ENCODE measurements at regions not wholly inside any gene's neighbourhood (a gene's known extent, or its start where the extent isn't known, plus 50 kb on each side); places are given as distances from the start of the nearest gene placed in this dataset.

DNA sequence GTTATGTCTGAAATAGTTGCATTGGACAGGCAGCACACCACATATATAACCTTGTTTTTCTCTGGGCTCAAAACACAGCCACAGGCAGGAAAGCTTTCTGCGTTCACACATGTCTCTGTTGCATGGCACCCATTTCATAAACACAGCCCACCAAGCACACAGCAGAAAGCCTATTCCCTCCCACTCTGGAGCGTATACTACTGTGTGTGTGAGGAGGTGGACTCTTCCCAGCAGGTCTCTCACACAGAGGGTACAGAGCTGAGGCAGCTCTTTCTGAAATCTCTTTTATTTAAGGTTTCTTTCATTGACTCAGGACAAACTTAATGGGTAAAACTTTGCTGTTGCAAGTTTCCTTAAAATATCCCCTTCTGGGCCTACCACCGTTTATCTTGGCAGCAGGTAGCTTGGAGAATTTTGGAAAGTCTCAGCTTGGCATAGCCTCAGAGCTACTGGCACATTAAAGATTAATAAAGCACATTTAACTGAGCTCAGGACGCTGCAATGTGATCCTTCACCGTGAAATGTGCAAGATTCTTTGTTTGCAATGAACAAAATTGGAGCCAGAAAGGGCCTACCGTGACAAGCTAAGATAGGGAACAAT lies 105.1 kb upstream of the NCKAP5 start:
- ChIA-PET RAD21 (ENCODE audit: unreplicated experiment) (no interaction called here), SMC1A (ENCODE audit: uncharacterized antibody, unreplicated experiment) (interaction anchor here (0.9 kb wide), 1 partner anchor 53 kb away, joined by 3 read pairs; no protein-coding TSS in a partner anchor), CTCF (no interaction called here), POLR2A (no interaction called here)
- H3K4me2 ChIP-seq (ENCODE audit: control insufficient read depth, insufficient read depth) = no peak overlapping the region
- H3K4me1 ChIP-seq (ENCODE audit: control insufficient read depth, insufficient read depth, low read length) = no peaks in the 10 kb centered on the region
- no peak for ATAC-seq
- no peaks in the 10 kb centered on the region for H3K9me3 ChIP-seq (replicated peaks; ENCODE audit: control insufficient read depth, insufficient read depth, low read length)
- no peak overlapping the region for H3K4me3 ChIP-seq
- H4K20me1 ChIP-seq (ENCODE audit: control insufficient read depth, insufficient read depth) = no peaks in the 10 kb centered on the region
- intact Hi-C loops (cut with micrococcal nuclease; ENCODE audit: unreplicated experiment) (no loop called here), in situ Hi-C loops (cut with MboI) (no loop called here)
- H3K79me2 ChIP-seq (ENCODE audit: control insufficient read depth, insufficient read depth, low read length) = no peaks in the 10 kb centered on the region
- no TSS peak for BruUV-seq (replicated peaks)
- H3K9ac ChIP-seq (ENCODE audit: control insufficient read depth, insufficient read depth, low read length) = no peak overlapping the region
- no peak for TF ChIP-seq NFYB (IDR thresholded peaks at IDR 0.05; ENCODE audit: insufficient read depth, low read depth, low read length)
- TF ChIP-seq KAT2A (conservative IDR thresholded peaks at IDR 0.05; ENCODE audit: control insufficient read depth, low read depth, low read length) = no peak
- TF ChIP-seq, protein P1, sequence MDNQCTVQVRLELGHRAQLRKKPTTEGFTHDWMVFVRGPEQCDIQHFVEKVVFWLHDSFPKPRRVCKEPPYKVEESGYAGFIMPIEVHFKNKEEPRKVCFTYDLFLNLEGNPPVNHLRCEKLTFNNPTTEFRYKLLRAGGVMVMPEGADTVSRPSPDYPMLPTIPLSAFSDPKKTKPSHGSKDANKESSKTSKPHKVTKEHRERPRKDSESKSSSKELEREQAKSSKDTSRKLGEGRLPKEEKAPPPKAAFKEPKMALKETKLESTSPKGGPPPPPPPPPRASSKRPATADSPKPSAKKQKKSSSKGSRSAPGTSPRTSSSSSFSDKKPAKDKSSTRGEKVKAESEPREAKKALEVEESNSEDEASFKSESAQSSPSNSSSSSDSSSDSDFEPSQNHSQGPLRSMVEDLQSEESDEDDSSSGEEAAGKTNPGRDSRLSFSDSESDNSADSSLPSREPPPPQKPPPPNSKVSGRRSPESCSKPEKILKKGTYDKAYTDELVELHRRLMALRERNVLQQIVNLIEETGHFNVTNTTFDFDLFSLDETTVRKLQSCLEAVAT (IDR thresholded peaks at IDR 0.05) = no peak
- no peak for FAIRE-seq
- no peak for DNase-seq (ENCODE audit: low read depth, low spot score)
- peaks cover 0 to 2% of the 10 kb centered on the region in 2 experiments; a peak in 3 of 4 replicates for H3K27me3 ChIP-seq (replicated peaks in 1 of 2; ENCODE audit: control insufficient read depth in 2 of 2, insufficient read depth in 2 of 2, low read length in 1 of 2)
- H3K27ac ChIP-seq (ENCODE audit: control insufficient read depth, insufficient read depth) = no peak overlapping the region
- WGBS (ENCODE audit: insufficient coverage, insufficient replicate concordance, low lambda C conversion rate, missing lambda C conversion rate) = 10% methylated on average over 6 of the region's 6 CpGs
- no peaks in the 10 kb centered on the region for H3K36me3 ChIP-seq (ENCODE audit: control insufficient read depth in 2 of 2, insufficient read depth in 2 of 2, low read length in 1 of 2)
- no peak overlapping the region for H2AFZ ChIP-seq (ENCODE audit: control insufficient read depth, low read depth, low read length)

DNA sequence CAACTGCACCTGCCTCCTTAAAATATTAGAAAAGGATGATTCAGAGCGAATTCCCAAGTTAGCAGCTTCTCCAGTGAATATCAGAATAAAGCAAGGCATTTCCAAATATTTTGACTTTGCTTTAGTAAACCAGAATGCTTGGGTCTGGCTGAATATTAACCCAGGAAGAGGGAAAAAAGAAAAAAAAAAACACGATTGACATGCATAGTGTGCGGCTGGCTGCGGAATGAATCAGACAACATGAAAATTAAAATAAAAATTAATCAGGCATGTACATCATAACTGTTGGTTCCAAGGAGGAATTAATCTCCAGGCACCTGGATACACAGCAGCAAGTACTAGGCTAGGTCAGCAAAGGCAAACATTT lies 105.8 kb upstream of the NCKAP5 start:
- 40% methylated on average over 3 of the region's 4 CpGs for WGBS (ENCODE audit: insufficient coverage, insufficient replicate concordance, low lambda C conversion rate, missing lambda C conversion rate)
- intact Hi-C loops (cut with micrococcal nuclease; ENCODE audit: unreplicated experiment) (no loop called here), in situ Hi-C loops (cut with MboI) (no loop called here)
- Histone ChIP-seq H4K20me1 (ENCODE audit: control insufficient read depth, insufficient read depth) (no peaks in the 10 kb centered on the region), H3K27me3 (replicated peaks in 1 of 2; ENCODE audit: control insufficient read depth in 2 of 2, insufficient read depth in 2 of 2, low read length in 1 of 2) (peaks cover 0 to 2% of the 10 kb centered on the region in 2 experiments; a peak in 3 of 4 replicates), H3K9ac (ENCODE audit: control insufficient read depth, insufficient read depth, low read length) (no peak overlapping the region), H3K79me2 (ENCODE audit: control insufficient read depth, insufficient read depth, low read length) (no peaks in the 10 kb centered on the region), H3K4me1 (ENCODE audit: control insufficient read depth, insufficient read depth, low read length) (no peaks in the 10 kb centered on the region), H3K4me2 (ENCODE audit: control insufficient read depth, insufficient read depth) (no peak overlapping the region), H3K4me3 (no peak overlapping the region), H2AFZ (ENCODE audit: control insufficient read depth, low read depth, low read length) (no peak overlapping the region), H3K27ac (ENCODE audit: control insufficient read depth, insufficient read depth) (no peak overlapping the region), H3K9me3 (replicated peaks; ENCODE audit: control insufficient read depth, insufficient read depth, low read length) (no peaks in the 10 kb centered on the region), H3K36me3 (ENCODE audit: control insufficient read depth in 2 of 2, insufficient read depth in 2 of 2, low read length in 1 of 2) (no peaks in the 10 kb centered on the region)
- ATAC-seq (no peak), FAIRE-seq (no peak), DNase-seq (ENCODE audit: low read depth, low spot score) (no peak)
- ChIA-PET POLR2A (no interaction called here), SMC1A (ENCODE audit: uncharacterized antibody, unreplicated experiment) (interaction anchor here (0.9 kb wide), 1 partner anchor 53 kb away, joined by 3 read pairs; no protein-coding TSS in a partner anchor), CTCF (no interaction called here), RAD21 (ENCODE audit: unreplicated experiment) (no interaction called here)
- no TSS peak for BruUV-seq (replicated peaks)
- TF ChIP-seq RFX5 (IDR thresholded peaks at IDR 0.05; ENCODE audit: low read depth, low read length) (no peak), NFYA (IDR thresholded peaks at IDR 0.05; ENCODE audit: borderline replicate concordance, low read depth, low read length) (no peak), GABPA (IDR thresholded peaks at IDR 0.05; ENCODE audit: low read depth) (no peak), PML (IDR thresholded peaks at IDR 0.05; ENCODE audit: low read length) (no peak), TCF7 (IDR thresholded peaks at IDR 0.05; ENCODE audit: borderline replicate concordance) (no peak)
- TF ChIP-seq, protein P2, sequence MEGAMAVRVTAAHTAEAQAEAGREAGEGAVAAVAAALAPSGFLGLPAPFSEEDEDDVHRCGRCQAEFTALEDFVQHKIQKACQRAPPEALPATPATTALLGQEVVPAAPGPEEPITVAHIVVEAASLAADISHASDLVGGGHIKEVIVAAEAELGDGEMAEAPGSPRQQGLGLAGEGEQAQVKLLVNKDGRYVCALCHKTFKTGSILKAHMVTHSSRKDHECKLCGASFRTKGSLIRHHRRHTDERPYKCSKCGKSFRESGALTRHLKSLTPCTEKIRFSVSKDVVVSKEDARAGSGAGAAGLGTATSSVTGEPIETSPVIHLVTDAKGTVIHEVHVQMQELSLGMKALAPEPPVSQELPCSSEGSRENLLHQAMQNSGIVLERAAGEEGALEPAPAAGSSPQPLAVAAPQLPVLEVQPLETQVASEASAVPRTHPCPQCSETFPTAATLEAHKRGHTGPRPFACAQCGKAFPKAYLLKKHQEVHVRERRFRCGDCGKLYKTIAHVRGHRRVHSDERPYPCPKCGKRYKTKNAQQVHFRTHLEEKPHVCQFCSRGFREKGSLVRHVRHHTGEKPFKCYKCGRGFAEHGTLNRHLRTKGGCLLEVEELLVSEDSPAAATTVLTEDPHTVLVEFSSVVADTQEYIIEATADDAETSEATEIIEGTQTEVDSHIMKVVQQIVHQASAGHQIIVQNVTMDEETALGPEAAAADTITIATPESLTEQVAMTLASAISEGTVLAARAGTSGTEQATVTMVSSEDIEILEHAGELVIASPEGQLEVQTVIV (IDR thresholded peaks at IDR 0.05; ENCODE audit: borderline replicate concordance, partially characterized antibody) = no peak
- TF ChIP-seq, protein P3, sequence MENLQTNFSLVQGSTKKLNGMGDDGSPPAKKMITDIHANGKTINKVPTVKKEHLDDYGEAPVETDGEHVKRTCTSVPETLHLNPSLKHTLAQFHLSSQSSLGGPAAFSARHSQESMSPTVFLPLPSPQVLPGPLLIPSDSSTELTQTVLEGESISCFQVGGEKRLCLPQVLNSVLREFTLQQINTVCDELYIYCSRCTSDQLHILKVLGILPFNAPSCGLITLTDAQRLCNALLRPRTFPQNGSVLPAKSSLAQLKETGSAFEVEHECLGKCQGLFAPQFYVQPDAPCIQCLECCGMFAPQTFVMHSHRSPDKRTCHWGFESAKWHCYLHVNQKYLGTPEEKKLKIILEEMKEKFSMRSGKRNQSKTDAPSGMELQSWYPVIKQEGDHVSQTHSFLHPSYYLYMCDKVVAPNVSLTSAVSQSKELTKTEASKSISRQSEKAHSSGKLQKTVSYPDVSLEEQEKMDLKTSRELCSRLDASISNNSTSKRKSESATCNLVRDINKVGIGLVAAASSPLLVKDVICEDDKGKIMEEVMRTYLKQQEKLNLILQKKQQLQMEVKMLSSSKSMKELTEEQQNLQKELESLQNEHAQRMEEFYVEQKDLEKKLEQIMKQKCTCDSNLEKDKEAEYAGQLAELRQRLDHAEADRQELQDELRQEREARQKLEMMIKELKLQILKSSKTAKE (IDR thresholded peaks at IDR 0.05; ENCODE audit: low read depth, poor library complexity, severe bottlenecking) = no peak

Data from GM12878 (cell line).